NT2/D1 (cell line): ENCODE measurements at regions not wholly inside any gene's neighbourhood (a gene's known extent, or its start where the extent isn't known, plus 50 kb on each side); places are given as distances from the start of the nearest gene placed in this dataset.

Experiments used
- SUZ12 ChIP-seq: IDR thresholded peaks from 2 replicates; pipeline ENCODE4 v1.6.1; 2011; ENCODE audit not compliant: insufficient read length, insufficient read depth; ENCODE audit errors: extremely low read depth
- YY1 ChIP-seq: IDR thresholded peaks from 2 replicates; pipeline ENCODE4 v1.6.1; 2011; ENCODE audit not compliant: insufficient read length, insufficient read depth
- ZNF274 ChIP-seq: IDR thresholded peaks from 2 replicates; pipeline ENCODE4 v1.6.1; 2011; ENCODE audit warnings: mild to moderate bottlenecking, low read depth, low read length

- TF ChIP-seq ZNF274 = no peak
- no peak for TF ChIP-seq YY1
- no peak for TF ChIP-seq SUZ12
These were observed 71.1 kb downstream of the OSR1 start for GRCh38 chr2:19287324-19287723.
